ENCODE measurements at regions not wholly inside any gene's neighbourhood (a gene's known extent, or its start where the extent isn't known, plus 50 kb on each side); places are given as distances from the start of the nearest gene placed in this dataset.
A peak's percentile ranks its signal among the peaks of the same experiment; 100 is the strongest.

- POLR2A ChIA-PET (ENCODE audit: unreplicated experiment): no interaction called here
- 10% methylated on average over 1 of the region's 3 CpGs; no CpG with 5 or more reads in 1 of the 2 experiments for WGBS, 2 experiments (ENCODE audit: extremely low coverage in 2 of 2, insufficient read length in 1 of 2)
- Histone ChIP-seq H3K4me1 (ENCODE audit: control insufficient read depth, insufficient read depth, low read length) (peaks cover 6% of the 10 kb centered on the region; the same call in 1 of the 2 replicates), H4K91ac (ENCODE audit: insufficient read depth, low read depth, low read length) (no peak overlapping the region), H3K27me3 (ENCODE audit: control insufficient read depth, insufficient read depth, low read length) (0 out of 2 replicates have a peak, but pooled peaks cover 2% of the 10 kb centered on the region), H3K9ac (ENCODE audit: low read depth, low read length) (no peak overlapping the region), H3K9me1 (ENCODE audit: insufficient read depth, low read length) (peaks cover 6% of the 10 kb centered on the region; the same call in 1 of the 2 replicates), H3K27ac (ENCODE audit: insufficient read depth, low read length) (no peak overlapping the region), H3K9me3 (ENCODE audit: control insufficient read depth, insufficient read depth, low read length) (no peaks in the 10 kb centered on the region), H3K14ac (replicated peaks; ENCODE audit: low read depth, low read length) (no peak overlapping the region; the same call in 1 of the 2 replicates), H3K56ac (ENCODE audit: extremely low read depth, insufficient read depth, low read length) (no peak overlapping the region), H3K23ac (ENCODE audit: low read depth, low read length) (no peak overlapping the region), H2AFZ (replicated peaks; ENCODE audit: low read length, poor library complexity) (peak overlapping the region; percentile 39), H3K4me3 (ENCODE audit: insufficient read depth, low read depth, low read length) (no peak overlapping the region), H3K36me3 (ENCODE audit: control insufficient read depth, insufficient read depth, low read length) (no peaks in the 10 kb centered on the region), H2BK20ac (ENCODE audit: low read depth, low read length) (no peak overlapping the region), H2AK9ac (replicated peaks; ENCODE audit: low read depth, low read length, poor library complexity) (no peak overlapping the region), H3K18ac (ENCODE audit: low read depth, low read length) (no peak overlapping the region), H4K20me1 (ENCODE audit: insufficient read depth, low read length) (no peaks in the 10 kb centered on the region), H3K4ac (ENCODE audit: low read depth, low read length) (no peak overlapping the region), H2AK5ac (ENCODE audit: low read depth, low read length) (no peak overlapping the region), H3K79me1 (ENCODE audit: low read depth in 1 of 2, low read length in 2 of 2) (no peaks in the 10 kb centered on the region), H2BK120ac (ENCODE audit: low read depth, low read length) (peak overlapping the region; percentile 42), H4K5ac (ENCODE audit: low read depth, low read length) (no peak overlapping the region), H2BK5ac (ENCODE audit: low read depth, low read length, poor library complexity, severe bottlenecking) (no peak overlapping the region), H4K8ac (ENCODE audit: low read depth in 2 of 2, low read length in 2 of 2) (no peak overlapping the region), H2BK15ac (ENCODE audit: low read depth, low read length) (no peak overlapping the region), H3K4me2 (ENCODE audit: low read depth, low read length) (no peak overlapping the region)
- in situ Hi-C loops (cut with MboI; ENCODE audit: low sequenced_read_pairs) (loop anchor here (10.0 to 25.0 kb wide), 2 partner anchors 553 to 1026 kb away; partner anchors contain the start of gene IGFBP3), dilution Hi-C loops (cut with HindIII; ENCODE audit: low sequenced_read_pairs, unreplicated experiment) (no loop called here), intact Hi-C loops (cut with micrococcal nuclease) (loop anchor here (10.0 kb wide), 1 partner anchor 573 kb away; no protein-coding TSS in a partner anchor)
- TF ChIP-seq CEBPB (IDR thresholded peaks at IDR 0.05; ENCODE audit: low read depth, low read length) (no peak), POLR2A (IDR thresholded peaks at IDR 0.05; ENCODE audit: low read depth, low read length) (no peak), CHD1 (IDR thresholded peaks at IDR 0.05; ENCODE audit: low read depth, low read length) (no peak), MAFK (IDR thresholded peaks at IDR 0.05; ENCODE audit: low read depth, low read length) (no peak), MXI1 (IDR thresholded peaks at IDR 0.05; ENCODE audit: borderline replicate concordance, low read depth, low read length) (no peak), RFX5 (IDR thresholded peaks at IDR 0.05; ENCODE audit: low read depth, low read length) (no peak), ELK1 (IDR thresholded peaks at IDR 0.05; ENCODE audit: borderline replicate concordance, low read depth, low read length) (no peak), MAZ (IDR thresholded peaks at IDR 0.05; ENCODE audit: borderline replicate concordance, low read depth, low read length) (no peak), NFE2L2 (IDR thresholded peaks at IDR 0.05; ENCODE audit: low read depth, low read length) (no peak)
- DNase-seq (no peak), ATAC-seq (ENCODE audit: low read depth) (no peak)
- no TSS peak for BruUV-seq (replicated peaks)
- CTCF ChIA-PET: no interaction called here
Observed at GRCh38 chr7:46937826-46938225, 644.1 kb downstream of the TNS3 start.

Measured in IMR-90 (cell line).